T-helper 17 cell (primary cell): ENCODE measurements at regions not wholly inside any gene's neighbourhood (a gene's known extent, or its start where the extent isn't known, plus 50 kb on each side); places are given as distances from the start of the nearest gene placed in this dataset.

ENCODE experiments used
- ATAC-seq: fragments of 150-1000 bp; cut with Tn5 transposase; 2 replicates; pipeline ENCODE4 v1.10.0; 2021; ENCODE audit warnings: mild to moderate bottlenecking, moderate library complexity
- DNase-seq, 3 donors: peaks; one replicate each; pipeline versions ENCODE4 v3.0.0 to v3.0.0-alpha.2; 2020 to 2021
- H3K9me3 ChIP-seq: one replicate; pipeline ENCODE4 v1.7.0; 2013; ENCODE audit warnings: low read length, mild to moderate bottlenecking; ENCODE audit not compliant: control insufficient read depth, poor library complexity, severe bottlenecking
- H3K27ac Mint-ChIP-seq: one replicate; pipeline ENCODE4 v1.8.0; 2022; ENCODE audit warnings: mild to moderate bottlenecking, moderate library complexity, mixed read lengths
- H3K27me3 Mint-ChIP-seq: one replicate; pipeline ENCODE4 v1.8.0; 2022; ENCODE audit warnings: mixed read lengths
- H3K36me3 Mint-ChIP-seq: one replicate; pipeline ENCODE4 v1.8.0; 2022; ENCODE audit warnings: low read depth, mixed read lengths
- H3K4me1 Mint-ChIP-seq: one replicate; pipeline ENCODE4 v1.8.0; 2022; ENCODE audit warnings: mild to moderate bottlenecking, mixed read lengths
- H3K4me3 Mint-ChIP-seq: one replicate; pipeline ENCODE4 v1.8.0; 2022; ENCODE audit warnings: mild to moderate bottlenecking, moderate library complexity, mixed read lengths

GRCh38 chr3:72263223-72263990 is 478.5 kb upstream of the PROK2 start:
- no peak for DNase-seq
- no peak overlapping the region for H3K27ac Mint-ChIP-seq
- H3K27me3 Mint-ChIP-seq = peaks cover 28% of the 10 kb centered on the region
- H3K36me3 Mint-ChIP-seq = no peaks in the 10 kb centered on the region
- ATAC-seq = no peak
- H3K4me3 Mint-ChIP-seq = no peak overlapping the region
- peaks cover 5% of the 10 kb centered on the region for H3K4me1 Mint-ChIP-seq
- H3K9me3 ChIP-seq = no peaks in the 10 kb centered on the region

- ATAC-seq (no peak), DNase-seq (no peak)
- peaks cover 5% of the 10 kb centered on the region for H3K4me1 Mint-ChIP-seq
- no peak overlapping the region for H3K27ac Mint-ChIP-seq
- peaks cover 28% of the 10 kb centered on the region for H3K27me3 Mint-ChIP-seq
- H3K9me3 ChIP-seq = no peaks in the 10 kb centered on the region
- no peak overlapping the region for H3K4me3 Mint-ChIP-seq
- H3K36me3 Mint-ChIP-seq = no peaks in the 10 kb centered on the region
Measured at GRCh38 chr3:72262736-72263135, 477.8 kb upstream of the PROK2 start.

DNA sequence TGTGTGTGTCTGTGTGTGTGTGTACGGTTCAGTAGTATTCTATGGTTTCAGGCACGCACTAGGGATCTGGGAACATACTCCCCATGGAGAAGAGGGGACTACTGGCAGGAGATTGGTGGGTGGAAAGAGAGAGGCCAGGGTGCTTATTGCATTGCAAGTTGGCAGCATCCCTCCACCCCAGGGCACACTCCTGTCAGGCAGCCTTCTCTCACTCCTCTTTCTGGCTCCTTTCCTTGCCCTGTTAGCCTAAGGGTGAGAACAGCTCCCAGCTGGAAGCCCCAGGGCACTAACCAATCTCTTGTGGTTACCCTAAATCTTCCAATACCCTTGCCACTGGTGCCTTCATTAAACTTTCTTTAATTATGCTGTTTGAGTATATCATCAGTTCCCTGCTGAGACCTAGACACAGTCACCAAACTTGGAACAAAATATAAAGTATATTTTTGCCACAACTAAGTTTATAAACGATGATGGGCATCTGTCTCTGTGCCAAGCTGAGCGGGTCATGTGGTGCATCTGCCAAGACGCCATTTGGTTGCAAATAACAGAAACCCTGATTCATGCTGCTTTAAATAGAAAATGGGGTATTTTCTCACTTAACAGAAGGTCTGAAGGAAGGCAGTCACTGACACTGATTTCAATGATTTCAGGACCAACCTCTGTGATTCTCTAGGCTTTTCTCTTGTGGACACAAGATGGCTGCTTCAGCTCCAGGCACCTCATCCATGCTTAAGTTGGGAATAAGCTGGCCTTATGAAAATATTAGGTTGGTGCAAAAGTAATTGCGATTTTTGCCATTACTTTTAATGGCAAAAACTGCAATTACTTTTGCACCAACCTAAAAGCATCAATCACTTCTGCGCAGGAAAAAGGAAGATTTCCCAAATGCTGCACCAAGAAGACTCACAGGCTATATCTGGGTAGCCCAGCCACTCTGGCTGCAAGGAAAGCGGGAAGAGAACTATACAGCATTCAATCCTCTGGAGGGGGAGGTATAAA is 476.9 kb upstream of the PROK2 start:
- H3K4me1 Mint-ChIP-seq = peaks cover 5% of the 10 kb centered on the region
- H3K36me3 Mint-ChIP-seq = no peaks in the 10 kb centered on the region
- no peak overlapping the region for H3K27ac Mint-ChIP-seq
- DNase-seq (no peak), ATAC-seq (no peak)
- H3K4me3 Mint-ChIP-seq = no peak overlapping the region
- peaks cover 28% of the 10 kb centered on the region for H3K27me3 Mint-ChIP-seq
- H3K9me3 ChIP-seq = no peaks in the 10 kb centered on the region

- DNase-seq (no peak), ATAC-seq (no peak)
- no peak overlapping the region for H3K27ac Mint-ChIP-seq
- H3K4me3 Mint-ChIP-seq = no peak overlapping the region
- H3K4me1 Mint-ChIP-seq = peaks cover 9% of the 10 kb centered on the region
- no peaks in the 10 kb centered on the region for H3K9me3 ChIP-seq
- no peaks in the 10 kb centered on the region for H3K36me3 Mint-ChIP-seq
- peaks cover 24% of the 10 kb centered on the region for H3K27me3 Mint-ChIP-seq
Measured at GRCh38 chr3:72260588-72260910, 475.6 kb upstream of the PROK2 start.

DNA sequence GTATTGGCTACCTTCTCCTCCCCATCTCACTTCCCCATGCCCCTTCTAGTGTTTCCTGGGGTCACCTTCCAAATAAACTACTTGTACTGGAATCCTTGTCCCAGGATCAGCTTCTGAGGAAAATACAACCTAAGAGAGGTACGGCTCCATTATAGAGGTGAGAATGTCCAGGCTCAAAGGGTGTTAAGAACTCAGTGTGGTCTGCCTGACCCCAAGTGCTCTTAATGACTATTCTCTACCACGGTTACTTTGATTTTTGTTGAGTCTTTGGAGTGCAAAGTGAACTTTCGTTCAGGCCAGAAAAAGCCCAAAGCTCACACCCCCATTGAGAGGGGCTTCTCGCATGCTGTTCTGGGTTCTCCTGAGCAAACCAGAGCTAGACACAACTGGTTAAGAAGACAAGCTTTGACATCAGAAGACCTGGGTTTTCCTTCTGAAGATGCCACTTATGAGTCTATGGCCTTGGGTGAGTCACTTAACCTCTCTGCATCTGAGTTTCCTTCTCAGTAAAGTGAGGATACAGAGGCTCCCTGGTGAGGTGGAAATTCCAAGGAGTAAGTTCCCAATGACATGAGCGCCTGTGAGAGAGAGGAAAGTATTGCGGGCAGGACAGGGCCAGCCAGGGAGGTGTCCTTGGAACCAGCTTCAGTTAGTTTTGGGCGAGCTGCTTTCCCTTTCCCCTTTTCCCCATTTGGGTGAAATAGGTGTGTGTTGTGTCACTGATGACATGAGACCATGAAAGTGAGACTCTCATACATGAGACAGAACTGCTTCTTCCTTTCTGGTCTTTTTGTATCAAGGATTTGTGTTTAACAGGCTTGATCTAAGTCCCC is 475.0 kb upstream of the PROK2 start:
- DNase-seq = no peak
- H3K9me3 ChIP-seq = no peaks in the 10 kb centered on the region
- H3K36me3 Mint-ChIP-seq = no peaks in the 10 kb centered on the region
- H3K4me3 Mint-ChIP-seq = no peak overlapping the region
- H3K4me1 Mint-ChIP-seq = peaks cover 9% of the 10 kb centered on the region
- H3K27ac Mint-ChIP-seq = no peak overlapping the region
- no peak for ATAC-seq
- peaks cover 20% of the 10 kb centered on the region for H3K27me3 Mint-ChIP-seq

- no peaks in the 10 kb centered on the region for H3K36me3 Mint-ChIP-seq
- H3K9me3 ChIP-seq = no peaks in the 10 kb centered on the region
- H3K4me3 Mint-ChIP-seq = peak overlapping the region; percentile 22
- ATAC-seq (no peak), DNase-seq (no peak)
- no peak overlapping the region for H3K27ac Mint-ChIP-seq
- peaks cover 9% of the 10 kb centered on the region for H3K4me1 Mint-ChIP-seq
- peaks cover 20% of the 10 kb centered on the region for H3K27me3 Mint-ChIP-seq
Measured at GRCh38 chr3:72258361-72259141, 473.6 kb upstream of the PROK2 start.

GRCh38 chr3:72257738-72258137 is 472.8 kb upstream of the PROK2 start:
- H3K9me3 ChIP-seq = no peaks in the 10 kb centered on the region
- peaks cover 11% of the 10 kb centered on the region for H3K4me1 Mint-ChIP-seq
- H3K27ac Mint-ChIP-seq = no peak overlapping the region
- H3K4me3 Mint-ChIP-seq = no peak overlapping the region
- no peak for DNase-seq
- no peaks in the 10 kb centered on the region for H3K36me3 Mint-ChIP-seq
- no peak for ATAC-seq
- H3K27me3 Mint-ChIP-seq = peaks cover 20% of the 10 kb centered on the region

- no peaks in the 10 kb centered on the region for H3K36me3 Mint-ChIP-seq
- no peak overlapping the region for H3K4me3 Mint-ChIP-seq
- H3K27me3 Mint-ChIP-seq = peaks cover 20% of the 10 kb centered on the region
- ATAC-seq = no peak
- DNase-seq = no peak
- H3K9me3 ChIP-seq = no peaks in the 10 kb centered on the region
- H3K4me1 Mint-ChIP-seq = peaks cover 13% of the 10 kb centered on the region
- H3K27ac Mint-ChIP-seq = no peak overlapping the region
Measured at GRCh38 chr3:72257203-72257602, 472.3 kb upstream of the PROK2 start.

DNA sequence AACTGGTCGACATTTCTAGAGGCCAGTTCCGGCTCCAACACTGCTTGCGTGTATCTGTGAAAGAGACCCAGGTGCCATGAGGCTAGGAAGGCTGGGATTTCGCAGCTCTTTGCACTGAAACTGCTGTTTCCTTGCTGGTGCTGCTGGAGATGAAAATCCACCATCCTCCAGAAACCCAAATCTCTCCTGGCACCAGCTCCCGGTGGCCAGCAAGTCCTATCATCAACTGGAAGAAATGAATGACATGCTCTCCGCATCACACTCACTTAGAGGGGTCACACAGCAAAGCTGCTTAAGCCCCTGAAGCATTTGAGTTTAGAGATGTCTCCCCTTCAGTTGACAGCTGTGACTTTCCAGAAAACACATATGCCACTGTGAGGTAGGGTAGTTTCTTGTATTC is 471.8 kb upstream of the PROK2 start:
- H3K4me1 Mint-ChIP-seq = peaks cover 13% of the 10 kb centered on the region
- no peak overlapping the region for H3K4me3 Mint-ChIP-seq
- DNase-seq (no peak), ATAC-seq (no peak)
- H3K36me3 Mint-ChIP-seq = no peaks in the 10 kb centered on the region
- no peaks in the 10 kb centered on the region for H3K9me3 ChIP-seq
- H3K27me3 Mint-ChIP-seq = peaks cover 19% of the 10 kb centered on the region
- H3K27ac Mint-ChIP-seq = no peak overlapping the region

DNA sequence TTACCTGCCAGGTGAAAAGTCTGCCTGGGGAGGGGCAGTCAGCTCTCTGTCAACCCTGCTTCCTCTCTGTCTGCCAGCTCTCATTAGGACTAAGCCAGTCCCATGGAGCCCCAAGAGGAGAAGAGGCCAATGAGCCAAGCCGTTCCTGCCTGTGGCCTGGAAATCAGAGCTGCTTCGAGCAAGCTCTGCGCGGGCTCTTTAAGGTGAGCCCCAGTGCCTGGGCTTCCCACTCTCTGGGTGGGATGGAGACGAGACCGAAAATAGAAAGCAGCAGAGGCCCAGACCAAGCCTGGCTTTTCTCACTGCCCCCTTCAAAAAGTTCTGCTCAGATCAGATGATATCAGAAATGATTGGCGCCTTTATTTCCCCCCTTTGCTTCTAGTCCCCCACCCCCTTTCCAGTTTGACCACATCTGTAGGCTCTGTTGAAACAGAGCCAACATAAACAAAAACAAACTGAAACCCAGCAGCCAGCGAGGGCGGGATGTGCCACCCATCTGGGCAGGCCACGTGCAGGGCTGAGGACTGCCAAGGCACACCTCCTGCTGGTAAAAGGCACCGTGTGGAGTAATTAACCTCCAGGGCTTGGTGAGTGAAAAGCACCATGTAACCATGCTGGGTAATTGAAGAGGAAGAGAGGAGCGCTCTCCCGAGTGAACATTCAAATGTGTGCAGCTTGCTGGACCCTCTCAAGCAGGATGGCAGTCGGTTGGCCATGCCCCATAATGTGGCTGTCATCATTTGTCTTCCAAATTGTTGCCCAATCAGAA is 471.0 kb upstream of the PROK2 start:
- Mint-ChIP-seq H3K4me1 (peaks cover 13% of the 10 kb centered on the region), H3K36me3 (no peaks in the 10 kb centered on the region), H3K27ac (no peak overlapping the region), H3K4me3 (peak overlapping the region; percentile 59), H3K27me3 (peaks cover 12% of the 10 kb centered on the region)
- peak in 1 of 3 donors; percentile 16 for DNase-seq
- H3K9me3 ChIP-seq = no peaks in the 10 kb centered on the region
- ATAC-seq = peak; percentile 74

DNA sequence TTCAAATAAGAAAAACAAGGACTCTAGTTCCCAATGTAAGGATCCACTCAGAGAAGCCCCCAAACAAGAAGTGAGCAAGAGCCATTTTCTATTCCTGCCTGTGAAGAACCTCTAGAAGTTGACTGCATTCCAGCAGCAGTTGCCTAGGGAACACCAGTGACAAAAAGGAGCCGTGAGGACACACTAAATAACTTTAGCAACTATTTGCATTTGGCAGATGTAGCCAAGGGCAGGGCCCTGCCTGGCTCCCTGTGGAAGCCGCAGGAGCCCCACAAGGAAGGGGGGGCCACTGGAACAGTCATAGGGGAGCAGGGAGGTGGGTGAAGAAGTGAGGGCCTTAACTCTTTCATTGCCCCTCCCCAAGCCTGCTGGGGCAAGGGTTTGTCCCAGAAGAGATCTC is 470.2 kb upstream of the PROK2 start:
- ATAC-seq (no peak), DNase-seq (no peak)
- H3K9me3 ChIP-seq = no peaks in the 10 kb centered on the region
- H3K27me3 Mint-ChIP-seq = peaks cover 6% of the 10 kb centered on the region
- no peak overlapping the region for H3K4me3 Mint-ChIP-seq
- H3K4me1 Mint-ChIP-seq = peaks cover 13% of the 10 kb centered on the region
- H3K27ac Mint-ChIP-seq = no peak overlapping the region
- H3K36me3 Mint-ChIP-seq = no peaks in the 10 kb centered on the region

- no peaks in the 10 kb centered on the region for H3K9me3 ChIP-seq
- Mint-ChIP-seq H3K36me3 (no peaks in the 10 kb centered on the region), H3K27me3 (peaks cover 5% of the 10 kb centered on the region), H3K4me1 (peaks cover 13% of the 10 kb centered on the region), H3K27ac (no peak overlapping the region), H3K4me3 (no peak overlapping the region)
- DNase-seq (no peak), ATAC-seq (no peak)
Measured at GRCh38 chr3:72254483-72254882, 469.5 kb upstream of the PROK2 start.
